ENCODE measurements at regions not wholly inside any gene's neighbourhood (a gene's known extent, or its start where the extent isn't known, plus 50 kb on each side); places are given as distances from the start of the nearest gene placed in this dataset.

GRCh38 chr1:87165177-87165576, 163.5 kb upstream of the LMO4 start:
- Histone ChIP-seq H3K9ac (ENCODE audit: low read depth, low read length) (no peak overlapping the region), H3K4me3 (ENCODE audit: low read length) (no peak overlapping the region), H3K36me3 (ENCODE audit: insufficient read depth, low read length) (no peaks in the 10 kb centered on the region), H3K27me3 (ENCODE audit: control insufficient read depth, insufficient read depth, low read length) (peaks cover 10% of the 10 kb centered on the region), H3K4me1 (ENCODE audit: control insufficient read depth, insufficient read depth, low read length) (no peaks in the 10 kb centered on the region), H3K4me2 (ENCODE audit: low read length) (no peak overlapping the region), H3K9me3 (replicated peaks; ENCODE audit: low read length) (no peaks in the 10 kb centered on the region)

- Histone ChIP-seq H3K9me3 (replicated peaks; ENCODE audit: low read length) (no peaks in the 10 kb centered on the region), H3K9ac (ENCODE audit: low read depth, low read length) (no peak overlapping the region), H3K4me3 (ENCODE audit: low read length) (no peak overlapping the region), H3K27me3 (ENCODE audit: control insufficient read depth, insufficient read depth, low read length) (peaks cover 16% of the 10 kb centered on the region), H3K4me2 (ENCODE audit: low read length) (no peak overlapping the region), H3K36me3 (ENCODE audit: insufficient read depth, low read length) (no peaks in the 10 kb centered on the region), H3K4me1 (ENCODE audit: control insufficient read depth, insufficient read depth, low read length) (no peaks in the 10 kb centered on the region)
Measured at GRCh38 chr1:87167157-87167789, 161.4 kb upstream of the LMO4 start.

- no peaks in the 10 kb centered on the region for H3K36me3 ChIP-seq (ENCODE audit: insufficient read depth, low read length)
- H3K9ac ChIP-seq (ENCODE audit: low read depth, low read length): no peak overlapping the region
- no peaks in the 10 kb centered on the region for H3K9me3 ChIP-seq (replicated peaks; ENCODE audit: low read length)
- no peaks in the 10 kb centered on the region for H3K4me1 ChIP-seq (ENCODE audit: control insufficient read depth, insufficient read depth, low read length)
- H3K27me3 ChIP-seq (ENCODE audit: control insufficient read depth, insufficient read depth, low read length): peaks cover 12% of the 10 kb centered on the region
- no peak overlapping the region for H3K4me2 ChIP-seq (ENCODE audit: low read length)
- no peak overlapping the region for H3K4me3 ChIP-seq (ENCODE audit: low read length)
Measured at GRCh38 chr1:87167848-87168525, 160.7 kb upstream of the LMO4 start.

GRCh38 chr1:87169263-87169910, 159.3 kb upstream of the LMO4 start:
- H3K9ac ChIP-seq (ENCODE audit: low read depth, low read length): no peak overlapping the region
- H3K4me2 ChIP-seq (ENCODE audit: low read length): no peak overlapping the region
- H3K4me1 ChIP-seq (ENCODE audit: control insufficient read depth, insufficient read depth, low read length): no peaks in the 10 kb centered on the region
- H3K36me3 ChIP-seq (ENCODE audit: insufficient read depth, low read length): no peaks in the 10 kb centered on the region
- H3K9me3 ChIP-seq (replicated peaks; ENCODE audit: low read length): no peaks in the 10 kb centered on the region
- H3K27me3 ChIP-seq (ENCODE audit: control insufficient read depth, insufficient read depth, low read length): peaks cover 9% of the 10 kb centered on the region
- H3K4me3 ChIP-seq (ENCODE audit: low read length): no peak overlapping the region

- Histone ChIP-seq H3K9ac (ENCODE audit: low read depth, low read length) (no peak overlapping the region), H3K36me3 (ENCODE audit: insufficient read depth, low read length) (no peaks in the 10 kb centered on the region), H3K27me3 (ENCODE audit: control insufficient read depth, insufficient read depth, low read length) (peaks cover 9% of the 10 kb centered on the region), H3K4me2 (ENCODE audit: low read length) (no peak overlapping the region), H3K9me3 (replicated peaks; ENCODE audit: low read length) (no peaks in the 10 kb centered on the region), H3K4me3 (ENCODE audit: low read length) (no peak overlapping the region), H3K4me1 (ENCODE audit: control insufficient read depth, insufficient read depth, low read length) (no peaks in the 10 kb centered on the region)
Measured at GRCh38 chr1:87170157-87170556, 158.5 kb upstream of the LMO4 start.

- no peak overlapping the region for H3K9ac ChIP-seq (ENCODE audit: low read depth, low read length)
- peaks cover 6% of the 10 kb centered on the region for H3K27me3 ChIP-seq (ENCODE audit: control insufficient read depth, insufficient read depth, low read length)
- H3K4me2 ChIP-seq (ENCODE audit: low read length): no peak overlapping the region
- no peaks in the 10 kb centered on the region for H3K4me1 ChIP-seq (ENCODE audit: control insufficient read depth, insufficient read depth, low read length)
- H3K36me3 ChIP-seq (ENCODE audit: insufficient read depth, low read length): no peaks in the 10 kb centered on the region
- no peak overlapping the region for H3K4me3 ChIP-seq (ENCODE audit: low read length)
- no peaks in the 10 kb centered on the region for H3K9me3 ChIP-seq (replicated peaks; ENCODE audit: low read length)
Measured at GRCh38 chr1:87170931-87171598, 157.6 kb upstream of the LMO4 start.

- H3K4me2 ChIP-seq (ENCODE audit: low read length): no peak overlapping the region
- H3K36me3 ChIP-seq (ENCODE audit: insufficient read depth, low read length): no peaks in the 10 kb centered on the region
- H3K9me3 ChIP-seq (replicated peaks; ENCODE audit: low read length): no peaks in the 10 kb centered on the region
- no peaks in the 10 kb centered on the region for H3K4me1 ChIP-seq (ENCODE audit: control insufficient read depth, insufficient read depth, low read length)
- peaks cover 10% of the 10 kb centered on the region for H3K27me3 ChIP-seq (ENCODE audit: control insufficient read depth, insufficient read depth, low read length)
- no peak overlapping the region for H3K9ac ChIP-seq (ENCODE audit: low read depth, low read length)
- no peak overlapping the region for H3K4me3 ChIP-seq (ENCODE audit: low read length)
Measured at GRCh38 chr1:87173231-87173630, 155.4 kb upstream of the LMO4 start.

- no peak overlapping the region for H3K9ac ChIP-seq (ENCODE audit: low read depth, low read length)
- peaks cover 12% of the 10 kb centered on the region for H3K27me3 ChIP-seq (ENCODE audit: control insufficient read depth, insufficient read depth, low read length)
- H3K4me3 ChIP-seq (ENCODE audit: low read length): no peak overlapping the region
- H3K4me2 ChIP-seq (ENCODE audit: low read length): no peak overlapping the region
- H3K9me3 ChIP-seq (replicated peaks; ENCODE audit: low read length): no peaks in the 10 kb centered on the region
- no peaks in the 10 kb centered on the region for H3K36me3 ChIP-seq (ENCODE audit: insufficient read depth, low read length)
- no peaks in the 10 kb centered on the region for H3K4me1 ChIP-seq (ENCODE audit: control insufficient read depth, insufficient read depth, low read length)
Measured at GRCh38 chr1:87174724-87175245, 153.9 kb upstream of the LMO4 start.

- no peaks in the 10 kb centered on the region for H3K36me3 ChIP-seq (ENCODE audit: insufficient read depth, low read length)
- H3K27me3 ChIP-seq (ENCODE audit: control insufficient read depth, insufficient read depth, low read length): peaks cover 15% of the 10 kb centered on the region
- no peaks in the 10 kb centered on the region for H3K4me1 ChIP-seq (ENCODE audit: control insufficient read depth, insufficient read depth, low read length)
- no peak overlapping the region for H3K9ac ChIP-seq (ENCODE audit: low read depth, low read length)
- H3K9me3 ChIP-seq (replicated peaks; ENCODE audit: low read length): no peaks in the 10 kb centered on the region
- H3K4me3 ChIP-seq (ENCODE audit: low read length): no peak overlapping the region
- H3K4me2 ChIP-seq (ENCODE audit: low read length): no peak overlapping the region
Measured at GRCh38 chr1:87176087-87176486, 152.6 kb upstream of the LMO4 start.

GRCh38 chr1:87176514-87176913, 152.2 kb upstream of the LMO4 start:
- H3K36me3 ChIP-seq (ENCODE audit: insufficient read depth, low read length): no peaks in the 10 kb centered on the region
- H3K27me3 ChIP-seq (ENCODE audit: control insufficient read depth, insufficient read depth, low read length): peaks cover 14% of the 10 kb centered on the region
- H3K4me2 ChIP-seq (ENCODE audit: low read length): no peak overlapping the region
- H3K9me3 ChIP-seq (replicated peaks; ENCODE audit: low read length): no peaks in the 10 kb centered on the region
- no peak overlapping the region for H3K9ac ChIP-seq (ENCODE audit: low read depth, low read length)
- H3K4me3 ChIP-seq (ENCODE audit: low read length): no peak overlapping the region
- H3K4me1 ChIP-seq (ENCODE audit: control insufficient read depth, insufficient read depth, low read length): no peaks in the 10 kb centered on the region

- H3K36me3 ChIP-seq (ENCODE audit: insufficient read depth, low read length): no peaks in the 10 kb centered on the region
Measured at GRCh38 chr1:87178441-87178840, 150.2 kb upstream of the LMO4 start.

More at GRCh38 chr1:87178441-87178840, 150.2 kb upstream of the LMO4 start:
- Histone ChIP-seq H3K9ac (ENCODE audit: low read depth, low read length) (no peak overlapping the region), H3K4me3 (ENCODE audit: low read length) (no peak overlapping the region), H3K9me3 (replicated peaks; ENCODE audit: low read length) (no peaks in the 10 kb centered on the region), H3K4me1 (ENCODE audit: control insufficient read depth, insufficient read depth, low read length) (no peaks in the 10 kb centered on the region), H3K27me3 (ENCODE audit: control insufficient read depth, insufficient read depth, low read length) (peaks cover 18% of the 10 kb centered on the region), H3K4me2 (ENCODE audit: low read length) (no peak overlapping the region)
